Gastroesophageal sphincter (tissue), 3 donors: ENCODE measurements at regions not wholly inside any gene's neighbourhood (a gene's known extent, or its start where the extent isn't known, plus 50 kb on each side); places are given as distances from the start of the nearest gene placed in this dataset.

Experiments
- EP300 ChIP-seq: sonication (generic); formaldehyde crosslinking; IDR thresholded peaks from one replicate; pipeline ENCODE4 v1.6.1; 2017; ENCODE audit warnings: antibody characterized with exemption, mild to moderate bottlenecking
- POLR2A ChIP-seq, 2 donors: fragments of 450-650 bp; IDR thresholded peaks; one replicate each; pipeline ENCODE4 v1.6.1; 2017; ENCODE audit warnings: antibody characterized with exemption in 2 of 2, mild to moderate bottlenecking in 2 of 2, moderate library complexity in 1 of 2
- TF ChIP-seq, protein P1 (sequence below), 4 experiments: fragments of 200-600 bp in 2 of 4; fragments of 450-650 bp in 2 of 4; sonication (generic) in 1 of 4; IDR thresholded peaks; one replicate each; pipeline ENCODE4 v1.5.1; 2017 to 2019; ENCODE audit warnings: antibody characterized with exemption in 4 of 4, mild to moderate bottlenecking in 2 of 4, moderate library complexity in 2 of 4

GRCh38 chr15:38084289-38084688, 149.8 kb downstream of the TMCO5A start:
- TF ChIP-seq, protein P1, sequence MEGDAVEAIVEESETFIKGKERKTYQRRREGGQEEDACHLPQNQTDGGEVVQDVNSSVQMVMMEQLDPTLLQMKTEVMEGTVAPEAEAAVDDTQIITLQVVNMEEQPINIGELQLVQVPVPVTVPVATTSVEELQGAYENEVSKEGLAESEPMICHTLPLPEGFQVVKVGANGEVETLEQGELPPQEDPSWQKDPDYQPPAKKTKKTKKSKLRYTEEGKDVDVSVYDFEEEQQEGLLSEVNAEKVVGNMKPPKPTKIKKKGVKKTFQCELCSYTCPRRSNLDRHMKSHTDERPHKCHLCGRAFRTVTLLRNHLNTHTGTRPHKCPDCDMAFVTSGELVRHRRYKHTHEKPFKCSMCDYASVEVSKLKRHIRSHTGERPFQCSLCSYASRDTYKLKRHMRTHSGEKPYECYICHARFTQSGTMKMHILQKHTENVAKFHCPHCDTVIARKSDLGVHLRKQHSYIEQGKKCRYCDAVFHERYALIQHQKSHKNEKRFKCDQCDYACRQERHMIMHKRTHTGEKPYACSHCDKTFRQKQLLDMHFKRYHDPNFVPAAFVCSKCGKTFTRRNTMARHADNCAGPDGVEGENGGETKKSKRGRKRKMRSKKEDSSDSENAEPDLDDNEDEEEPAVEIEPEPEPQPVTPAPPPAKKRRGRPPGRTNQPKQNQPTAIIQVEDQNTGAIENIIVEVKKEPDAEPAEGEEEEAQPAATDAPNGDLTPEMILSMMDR (IDR thresholded peaks at IDR 0.05) = no peak
- TF ChIP-seq POLR2A (IDR thresholded peaks at IDR 0.05) (no peak), EP300 (no peak)
